ENCODE measurements at regions not wholly inside any gene's neighbourhood (a gene's known extent, or its start where the extent isn't known, plus 50 kb on each side); places are given as distances from the start of the nearest gene placed in this dataset.

DNA sequence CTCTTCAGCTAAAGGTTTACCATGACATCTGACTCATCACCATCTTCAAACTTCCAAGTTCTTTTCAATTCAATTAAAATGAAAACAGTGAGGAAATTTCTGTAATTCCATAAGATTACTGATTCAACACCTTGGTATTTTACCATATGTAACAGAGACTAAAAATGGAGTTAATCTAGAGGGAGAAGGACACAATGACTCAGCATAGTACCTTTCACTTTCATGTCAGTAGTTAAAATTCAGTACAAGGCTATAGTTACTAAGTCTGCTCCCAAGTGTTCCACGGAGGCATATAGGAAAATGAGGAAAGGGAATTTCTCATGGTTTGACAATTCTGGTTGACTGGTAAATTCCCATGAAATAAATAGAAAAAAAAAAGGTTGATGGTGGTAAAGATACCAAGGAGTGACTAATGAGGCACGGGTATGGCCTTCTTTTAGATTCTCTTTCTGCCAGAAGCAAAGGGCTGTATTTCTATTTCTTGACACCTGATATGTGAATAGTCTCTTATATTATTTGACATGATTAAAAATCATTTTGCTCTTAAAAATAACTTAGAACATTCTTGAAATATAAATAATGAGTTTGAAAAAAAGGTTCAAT lies 526.7 kb upstream of the ADGRB3 start:
- TF ChIP-seq ZBTB7A (IDR thresholded peaks at IDR 0.05; ENCODE audit: low read depth) (no peak), EP300 (IDR thresholded peaks at IDR 0.05; ENCODE audit: borderline replicate concordance) (no peak), CREB1 (IDR thresholded peaks at IDR 0.05; ENCODE audit: low read depth) (no peak), TCF12 (IDR thresholded peaks at IDR 0.05; ENCODE audit: low read depth) (no peak)
